ENCODE measurements at regions not wholly inside any gene's neighbourhood (a gene's known extent, or its start where the extent isn't known, plus 50 kb on each side); places are given as distances from the start of the nearest gene placed in this dataset.

GRCh38 chr5:29240379-29240778, 1953.1 kb upstream of the CDH6 start:
- TF ChIP-seq CTCF (IDR thresholded peaks at IDR 0.05), result no peak
- ATAC-seq (ENCODE audit: low FRiP score) (no peak), DNase-seq (ENCODE audit: low spot score) (no peak)

- ATAC-seq (ENCODE audit: low FRiP score) (no peak), DNase-seq (ENCODE audit: low spot score) (no peak)
- no peak for TF ChIP-seq CTCF (IDR thresholded peaks at IDR 0.05)
These were observed 1953.9 kb upstream of the CDH6 start for GRCh38 chr5:29239606-29240005.

- ATAC-seq (ENCODE audit: low FRiP score) (no peak), DNase-seq (ENCODE audit: low spot score) (no peak)
- no peak for TF ChIP-seq CTCF (IDR thresholded peaks at IDR 0.05)
These were observed 1955.4 kb upstream of the CDH6 start for GRCh38 chr5:29238115-29238514.

GRCh38 chr5:29231154-29231553, 1962.3 kb upstream of the CDH6 start:
- no peak for ATAC-seq (ENCODE audit: low FRiP score)
- no peak for DNase-seq (ENCODE audit: low spot score)
- no peak for TF ChIP-seq CTCF (IDR thresholded peaks at IDR 0.05)

- DNase-seq (ENCODE audit: low spot score) (no peak), ATAC-seq (ENCODE audit: low FRiP score) (no peak)
- TF ChIP-seq CTCF (IDR thresholded peaks at IDR 0.05), result no peak
These were observed 1962.9 kb upstream of the CDH6 start for GRCh38 chr5:29230591-29230990.

- no peak for TF ChIP-seq CTCF (IDR thresholded peaks at IDR 0.05)
- ATAC-seq (ENCODE audit: low FRiP score) (no peak), DNase-seq (ENCODE audit: low spot score) (no peak)
These were observed 1964.0 kb upstream of the CDH6 start for GRCh38 chr5:29229461-29229860.

- TF ChIP-seq CTCF (IDR thresholded peaks at IDR 0.05), result no peak
- DNase-seq (ENCODE audit: low spot score) (no peak), ATAC-seq (ENCODE audit: low FRiP score) (no peak)
These were observed 1975.3 kb upstream of the CDH6 start for GRCh38 chr5:29218138-29218537.
